CD8-positive, alpha-beta memory T cell (primary cell): ENCODE measurements at regions not wholly inside any gene's neighbourhood (a gene's known extent, or its start where the extent isn't known, plus 50 kb on each side); places are given as distances from the start of the nearest gene placed in this dataset.
"Not testable (repeated sequence)": the region's sequence is repeated elsewhere in the genome, so short reads cannot be mapped to it uniquely, and the experiment has no call there.

Source experiments
- CTCF ChIA-PET: fragments of 350-600 bp; sonication (Branson Sonifier 250); formaldehyde crosslinking; loops from one replicate; lab custom pipeline; 2021; ENCODE audit warnings: antibody characterized with exemption; lab: Charles Lee
- POLR2A ChIA-PET: fragments of 350-600 bp; sonication (Branson Sonifier 250); formaldehyde crosslinking; loops from one replicate; lab custom pipeline; 2021; ENCODE audit warnings: antibody characterized with exemption; lab: Charles Lee
- DNase-seq, 5 donors: peaks; one replicate each; pipeline versions ENCODE4 v3.0.0 to v3.0.0-alpha.2; 2020 to 2022; ENCODE audit warnings: mixed read lengths in 1 of 5
- H3K27ac ChIP-seq: one replicate; pipeline ENCODE4 v1.7.0; 2013; ENCODE audit warnings: low read depth, mild to moderate bottlenecking, low read length, moderate library complexity
- H3K27me3 ChIP-seq: 2 replicates; pipeline ENCODE4 v1.7.0; 2013; ENCODE audit warnings: low read length, mild to moderate bottlenecking; ENCODE audit not compliant: insufficient read depth, poor library complexity, severe bottlenecking
- H3K36me3 ChIP-seq: 2 replicates; pipeline ENCODE4 v1.7.0; 2013; ENCODE audit warnings: mild to moderate bottlenecking, low read length, moderate library complexity; ENCODE audit not compliant: insufficient read depth
- H3K4me1 ChIP-seq: 2 replicates; pipeline ENCODE4 v1.7.0; 2013; ENCODE audit warnings: mild to moderate bottlenecking, low read length, moderate library complexity; ENCODE audit not compliant: insufficient read depth
- H3K4me3 ChIP-seq: 2 replicates; pipeline ENCODE4 v1.7.0; 2013; ENCODE audit warnings: mild to moderate bottlenecking, low read length
- H3K9me3 ChIP-seq: 2 replicates; pipeline ENCODE4 v1.7.0; 2013; ENCODE audit warnings: mild to moderate bottlenecking, low read length
- H3K27ac Mint-ChIP-seq, 8 donors: one replicate each; pipeline ENCODE4 v1.8.0; 2020 to 2021; ENCODE audit warnings: mixed read lengths in 8 of 8, mild to moderate bottlenecking in 6 of 8, inconsistent platforms in 3 of 8, moderate library complexity in 3 of 8
- H3K27me3 Mint-ChIP-seq, 2 donors: one replicate each; pipeline ENCODE4 v1.8.0; 2020 to 2021; ENCODE audit warnings: mixed read lengths in 2 of 2, mild to moderate bottlenecking in 1 of 2, moderate library complexity in 1 of 2
- H3K36me3 Mint-ChIP-seq, 3 donors: one replicate each; pipeline ENCODE4 v1.8.0; 2020 to 2021; ENCODE audit warnings: mixed read lengths in 3 of 3, inconsistent platforms in 1 of 3, mild to moderate bottlenecking in 1 of 3
- H3K4me1 Mint-ChIP-seq, 3 donors: one replicate each; pipeline ENCODE4 v1.8.0; 2020 to 2021; ENCODE audit warnings: mixed read lengths in 3 of 3, inconsistent platforms in 1 of 3, mild to moderate bottlenecking in 1 of 3
- H3K4me3 Mint-ChIP-seq, 7 donors: one replicate each; pipeline ENCODE4 v1.8.0; 2020 to 2021; ENCODE audit warnings: mixed read lengths in 7 of 7, mild to moderate bottlenecking in 6 of 7, moderate library complexity in 4 of 7, inconsistent platforms in 2 of 7
- H3K9me3 Mint-ChIP-seq, 5 donors: one replicate each; pipeline ENCODE4 v1.8.0; 2020 to 2022; ENCODE audit warnings: mixed read lengths in 5 of 5, mild to moderate bottlenecking in 3 of 5, moderate library complexity in 2 of 5, inconsistent platforms in 1 of 5

DNA sequence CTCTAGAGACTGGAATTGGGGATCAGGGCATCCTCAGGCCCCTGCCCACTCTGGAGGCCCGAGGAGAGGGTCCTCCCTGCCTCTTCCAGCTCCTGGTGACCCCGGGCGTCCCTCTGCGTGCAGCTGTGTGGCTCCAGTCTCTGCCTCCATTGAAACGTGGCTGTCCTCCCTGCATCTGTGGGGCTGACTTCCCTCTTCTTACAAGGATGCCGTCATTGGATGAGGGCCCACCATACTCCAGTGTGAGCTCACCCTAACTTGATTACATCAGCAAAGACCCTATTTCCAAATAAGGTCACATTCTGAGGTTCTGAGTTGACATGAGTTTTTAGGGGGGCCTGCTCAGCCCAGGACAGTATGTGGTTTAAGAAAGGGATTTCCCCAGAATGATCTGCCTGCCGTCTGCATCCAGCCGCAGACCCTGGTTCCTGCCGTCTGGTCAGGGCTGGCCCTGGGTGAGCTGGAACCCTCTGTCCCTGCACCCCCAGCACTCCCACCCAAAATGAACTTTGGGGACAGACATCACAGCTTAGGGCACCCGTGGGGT, 4437.7 kb upstream of the TPTE start:
- H3K27me3 ChIP-seq, H3K36me3 Mint-ChIP-seq, H3K4me1 ChIP-seq, H3K4me1 Mint-ChIP-seq, H3K27me3 Mint-ChIP-seq, H3K9me3 Mint-ChIP-seq, H3K27ac Mint-ChIP-seq, H3K4me3 ChIP-seq, H3K36me3 ChIP-seq, DNase-seq, POLR2A ChIA-PET, H3K4me3 Mint-ChIP-seq, H3K27ac ChIP-seq, CTCF ChIA-PET, H3K9me3 ChIP-seq: not testable (repeated sequence)

GRCh38 chr21:6086038-6086437, 4435.3 kb upstream of the TPTE start:
- H3K27ac Mint-ChIP-seq, H3K4me3 ChIP-seq, H3K9me3 ChIP-seq, DNase-seq, H3K4me1 Mint-ChIP-seq, H3K4me1 ChIP-seq, H3K27me3 Mint-ChIP-seq, POLR2A ChIA-PET, H3K4me3 Mint-ChIP-seq, H3K27me3 ChIP-seq, H3K27ac ChIP-seq, CTCF ChIA-PET, H3K9me3 Mint-ChIP-seq, H3K36me3 ChIP-seq, H3K36me3 Mint-ChIP-seq: not testable (repeated sequence)

GRCh38 chr21:6087579-6088178, 4433.7 kb upstream of the TPTE start:
- H3K36me3 Mint-ChIP-seq, H3K27ac Mint-ChIP-seq, H3K4me1 ChIP-seq, H3K4me3 Mint-ChIP-seq, POLR2A ChIA-PET, H3K27me3 ChIP-seq, H3K9me3 ChIP-seq, DNase-seq, H3K27me3 Mint-ChIP-seq, CTCF ChIA-PET, H3K9me3 Mint-ChIP-seq, H3K4me3 ChIP-seq, H3K4me1 Mint-ChIP-seq, H3K36me3 ChIP-seq, H3K27ac ChIP-seq: not testable (repeated sequence)

DNA sequence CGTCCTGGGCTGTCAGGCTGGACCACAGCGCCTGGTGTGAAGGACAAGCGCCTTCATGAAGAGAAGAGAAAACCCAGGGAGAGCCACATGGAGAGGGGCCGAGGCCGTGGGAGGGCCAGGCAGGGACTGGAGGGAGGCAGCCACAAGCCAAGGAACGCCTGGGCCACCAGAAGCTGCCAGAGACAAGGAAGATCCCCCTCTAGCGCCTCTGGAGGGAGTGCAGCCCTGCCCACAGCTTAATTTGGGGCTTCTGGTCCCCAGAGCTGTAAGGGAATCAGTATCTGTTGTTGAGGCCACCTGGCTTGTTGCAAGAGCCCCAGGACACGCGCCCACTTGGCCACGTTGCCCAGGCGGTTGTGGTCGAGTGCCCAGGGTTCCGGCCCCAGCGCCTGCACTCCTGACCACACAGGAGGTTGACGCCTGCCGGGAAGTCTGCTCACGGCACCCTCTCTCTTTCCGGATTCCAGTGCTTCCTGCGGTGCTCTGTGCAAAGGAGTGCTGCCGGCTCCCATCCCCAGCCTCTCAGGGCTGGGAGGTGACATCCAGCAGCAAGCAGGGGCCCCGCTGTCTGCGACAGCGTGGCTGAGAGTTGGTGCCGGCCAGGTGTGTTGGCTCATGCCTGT, 4431.0 kb upstream of the TPTE start:
- H3K27me3 ChIP-seq, H3K4me3 ChIP-seq, H3K27ac ChIP-seq, H3K36me3 Mint-ChIP-seq, H3K9me3 ChIP-seq, H3K4me3 Mint-ChIP-seq, H3K36me3 ChIP-seq, POLR2A ChIA-PET, H3K27me3 Mint-ChIP-seq, H3K27ac Mint-ChIP-seq, CTCF ChIA-PET, H3K4me1 Mint-ChIP-seq, H3K4me1 ChIP-seq, DNase-seq, H3K9me3 Mint-ChIP-seq: not testable (repeated sequence)

- POLR2A ChIA-PET, H3K27me3 Mint-ChIP-seq, H3K27me3 ChIP-seq, H3K36me3 ChIP-seq, CTCF ChIA-PET, H3K9me3 Mint-ChIP-seq, H3K9me3 ChIP-seq, H3K4me3 Mint-ChIP-seq, DNase-seq, H3K4me1 ChIP-seq, H3K4me1 Mint-ChIP-seq, H3K27ac Mint-ChIP-seq, H3K4me3 ChIP-seq, H3K27ac ChIP-seq, H3K36me3 Mint-ChIP-seq: not testable (repeated sequence)
Observed at GRCh38 chr21:6091335-6092027, 4429.9 kb upstream of the TPTE start.

GRCh38 chr21:6092401-6092800, 4429.0 kb upstream of the TPTE start:
- H3K4me3 Mint-ChIP-seq, H3K9me3 Mint-ChIP-seq, H3K27ac ChIP-seq, H3K27me3 ChIP-seq, H3K36me3 ChIP-seq, H3K9me3 ChIP-seq, CTCF ChIA-PET, H3K4me1 ChIP-seq, H3K4me3 ChIP-seq, H3K27me3 Mint-ChIP-seq, H3K4me1 Mint-ChIP-seq, H3K36me3 Mint-ChIP-seq, POLR2A ChIA-PET, H3K27ac Mint-ChIP-seq: not testable (repeated sequence)
- peak in 1 of 5 donors; percentile 9 for DNase-seq

DNA sequence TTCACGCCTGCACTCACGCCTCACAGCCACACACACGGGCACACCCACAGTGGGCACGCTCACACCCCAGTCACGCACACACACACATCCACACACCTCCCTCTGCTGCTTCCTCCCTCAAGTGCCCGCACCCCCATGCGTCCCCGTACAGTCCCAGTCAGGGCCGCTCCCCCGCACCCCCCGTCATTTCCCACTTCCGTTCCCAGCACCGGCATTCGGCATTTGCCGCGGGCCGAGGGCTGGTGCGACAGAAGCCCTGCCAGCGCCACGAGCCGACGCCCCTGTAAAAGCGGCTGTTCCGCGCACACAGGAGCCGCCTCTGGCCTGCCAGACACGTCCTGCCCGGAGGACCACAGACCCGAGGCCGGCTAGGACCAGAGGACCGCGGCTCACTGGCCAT, 4428.0 kb upstream of the TPTE start:
- H3K36me3 ChIP-seq, H3K27ac Mint-ChIP-seq, H3K9me3 ChIP-seq, H3K27ac ChIP-seq, H3K4me3 ChIP-seq, POLR2A ChIA-PET, H3K27me3 ChIP-seq, H3K9me3 Mint-ChIP-seq, H3K4me1 Mint-ChIP-seq, H3K27me3 Mint-ChIP-seq, H3K4me1 ChIP-seq, CTCF ChIA-PET, H3K4me3 Mint-ChIP-seq, H3K36me3 Mint-ChIP-seq: not testable (repeated sequence)
- DNase-seq = peak in 4 of 5 donors; percentile 20 to 53 (median 44)

GRCh38 chr21:6093870-6094269, 4427.5 kb upstream of the TPTE start:
- H3K36me3 ChIP-seq, H3K4me3 Mint-ChIP-seq, H3K9me3 ChIP-seq, H3K27me3 Mint-ChIP-seq, H3K27me3 ChIP-seq, CTCF ChIA-PET, POLR2A ChIA-PET, H3K36me3 Mint-ChIP-seq, H3K9me3 Mint-ChIP-seq, H3K4me3 ChIP-seq, H3K27ac Mint-ChIP-seq, H3K4me1 Mint-ChIP-seq, H3K27ac ChIP-seq, H3K4me1 ChIP-seq: not testable (repeated sequence)
- DNase-seq = peak in 1 of 5 donors; percentile 5
